H1 (cell line): ENCODE measurements at regions not wholly inside any gene's neighbourhood (a gene's known extent, or its start where the extent isn't known, plus 50 kb on each side); places are given as distances from the start of the nearest gene placed in this dataset.

Experiments
- CTCF ChIA-PET: fragments of 300-600 bp; sonication (Branson Sonifier 250); formaldehyde crosslinking; loops from one replicate; lab custom pipeline; 2021; ENCODE audit not compliant: partially characterized antibody; lab: Charles Lee
- POLR2A ChIA-PET: fragments of 300-600 bp; sonication (Branson Sonifier 250); formaldehyde crosslinking; loops from one replicate; lab custom pipeline; 2021; ENCODE audit warnings: inconsistent platforms; ENCODE audit not compliant: partially characterized antibody; lab: Charles Lee
- DNase-seq, 2 experiments: peaks; one replicate each; pipeline versions ENCODE4 v3.0.0 to v3.0.0-alpha.2; 2010 to 2022; ENCODE audit warnings: low spot score in 2 of 2, low read depth in 1 of 2, mixed read lengths in 1 of 2
- FAIRE-seq: peaks from 2 replicates; lab custom pipeline; 2011; peaks lifted over from hg19 to GRCh38; lab: Jason Lieb, UNC
- H2AFZ ChIP-seq: 2 replicates; pipeline ENCODE4 v1.8.1; 2012; ENCODE audit warnings: low read length, inconsistent platforms
- H2AK5ac ChIP-seq: 2 replicates; pipeline ENCODE4 v1.6.1; 2013; ENCODE audit warnings: low read depth, low read length
- H2BK120ac ChIP-seq: replicated peaks from 2 replicates; pipeline ENCODE3; 2013; ENCODE audit warnings: low read depth, low read length, inconsistent platforms
- H2BK12ac ChIP-seq: 2 replicates; pipeline ENCODE4 v1.6.1; 2013; ENCODE audit warnings: low read depth, low read length
- H2BK15ac ChIP-seq: 2 replicates; pipeline ENCODE4 v1.6.1; 2013; ENCODE audit warnings: low read length
- H2BK20ac ChIP-seq: 2 replicates; pipeline ENCODE4 v1.6.1; 2013; ENCODE audit warnings: low read length
- H2BK5ac ChIP-seq: 2 replicates; pipeline ENCODE4 v1.6.1; 2013; ENCODE audit warnings: low read depth, low read length
- H3K14ac ChIP-seq: 2 replicates; pipeline ENCODE4 v1.6.1; 2013; ENCODE audit warnings: inconsistent platforms; ENCODE audit not compliant: insufficient read length
- H3K18ac ChIP-seq: 2 replicates; pipeline ENCODE4 v1.6.1; 2013; ENCODE audit warnings: low read length; ENCODE audit errors: extremely low read depth
- H3K23ac ChIP-seq: 2 replicates; pipeline ENCODE4 v1.6.1; 2013; ENCODE audit warnings: inconsistent platforms; ENCODE audit not compliant: insufficient read length
- H3K23me2 ChIP-seq: 2 replicates; pipeline ENCODE4 v1.6.1; 2013; ENCODE audit warnings: low read depth, low read length
- H3K27ac ChIP-seq: 2 replicates; pipeline ENCODE4 v1.6.1; 2011; ENCODE audit warnings: low read depth, low read length, inconsistent platforms
- H3K27me3 ChIP-seq, 4 experiments: replicated peaks in 1 of 4; 1 replicate in 1 of 4; 2 replicates in 3 of 4; pipeline versions ENCODE4 v1.6.1 to v1.8.1; 2011 to 2013; ENCODE audit warnings: low read length in 3 of 4, mild to moderate bottlenecking in 3 of 4, inconsistent platforms in 2 of 4, mixed read lengths in 2 of 4, moderate library complexity in 1 of 4; ENCODE audit not compliant: control insufficient read depth in 3 of 4, insufficient read depth in 3 of 4; ENCODE audit errors: extremely low read depth in 1 of 4
- H3K36me3 ChIP-seq, 4 experiments: 2 replicates each; pipeline versions ENCODE4 v1.6.1 to v1.8.1; 2011 to 2013; ENCODE audit warnings: mild to moderate bottlenecking in 4 of 4, low read length in 3 of 4, moderate library complexity in 2 of 4, control low read depth in 1 of 4, inconsistent platforms in 1 of 4; ENCODE audit not compliant: insufficient read depth in 4 of 4, control insufficient read depth in 2 of 4
- H3K4ac ChIP-seq: replicated peaks from 2 replicates; pipeline ENCODE3; 2013; ENCODE audit warnings: low read length, low read depth, mixed read lengths, inconsistent platforms; ENCODE audit not compliant: insufficient read length
- H3K4me1 ChIP-seq, 4 experiments: replicated peaks in 1 of 4; 1 replicate in 1 of 4; 2 replicates in 3 of 4; pipeline versions ENCODE4 v1.6.1 to v1.8.1; 2011 to 2013; ENCODE audit warnings: low read length in 3 of 4, inconsistent platforms in 2 of 4, mixed read lengths in 1 of 4; ENCODE audit not compliant: insufficient read depth in 4 of 4, control insufficient read depth in 3 of 4
- H3K4me2 ChIP-seq, 2 experiments: 2 replicates each; pipeline versions ENCODE4 v1.6.1 to v1.8.1; 2011 to 2013; ENCODE audit warnings: low read depth in 2 of 2, low read length in 2 of 2, control low read depth in 1 of 2, inconsistent platforms in 1 of 2, mild to moderate bottlenecking in 1 of 2; ENCODE audit not compliant: insufficient read depth in 1 of 2
- H3K4me3 ChIP-seq, 4 experiments: fragments of 200-600, 300-600 bp in 1 of 4; sonication (generic), shearing (Covaris generic), sonication (Bioruptor Twin) in 1 of 4; 2 replicates each; pipeline versions ENCODE4 v1.5.1 to v1.8.1; 2011 to 2016; ENCODE audit warnings: low read length in 4 of 4, low read depth in 3 of 4, control low read depth in 2 of 4, inconsistent platforms in 2 of 4, mild to moderate bottlenecking in 2 of 4, mixed read lengths in 1 of 4, moderate library complexity in 1 of 4; ENCODE audit not compliant: insufficient read depth in 2 of 4; ENCODE audit errors: extremely low read depth in 1 of 4
- H3K56ac ChIP-seq: replicated peaks from 2 replicates; pipeline ENCODE3; 2013; ENCODE audit warnings: low read depth, mild to moderate bottlenecking, mixed read lengths, low read length, inconsistent platforms; ENCODE audit not compliant: insufficient read length
- H3K79me1 ChIP-seq: 2 replicates; pipeline ENCODE4 v1.6.1; 2013; ENCODE audit warnings: low read depth, low read length, control low read depth
- H3K79me2 ChIP-seq, 2 experiments: 2 replicates each; pipeline versions ENCODE4 v1.6.1 to v1.8.1; 2012 to 2013; ENCODE audit warnings: low read length in 2 of 2, mild to moderate bottlenecking in 2 of 2, inconsistent platforms in 1 of 2; ENCODE audit not compliant: insufficient read depth in 2 of 2, control insufficient read depth in 1 of 2
- H3K9ac ChIP-seq, 4 experiments: replicated peaks in 1 of 4; 1 replicate in 1 of 4; 2 replicates in 3 of 4; pipeline versions ENCODE4 v1.6.1 to v1.8.1; 2011 to 2013; ENCODE audit warnings: low read depth in 3 of 4, low read length in 3 of 4, control low read depth in 2 of 4, mild to moderate bottlenecking in 2 of 4, moderate library complexity in 2 of 4, inconsistent platforms in 1 of 4; ENCODE audit errors: extremely low read depth in 1 of 4
- H3K9me3 ChIP-seq, 2 experiments: 2 replicates each; pipeline versions ENCODE4 v1.6.1 to v1.8.1; 2012 to 2013; ENCODE audit warnings: mild to moderate bottlenecking in 2 of 2, moderate library complexity in 2 of 2, control low read depth in 1 of 2, inconsistent platforms in 1 of 2, low read depth in 1 of 2, low read length in 1 of 2, mixed read lengths in 1 of 2; ENCODE audit not compliant: insufficient read depth in 2 of 2
- H4K20me1 ChIP-seq, 2 experiments: replicated peaks in 1 of 2; 2 replicates each; pipeline versions ENCODE3 to v1.8.1; 2011 to 2013; ENCODE audit warnings: inconsistent platforms in 2 of 2, low read length in 2 of 2, mild to moderate bottlenecking in 1 of 2; ENCODE audit not compliant: insufficient read depth in 2 of 2, control insufficient read depth in 1 of 2
- H4K5ac ChIP-seq: 2 replicates; pipeline ENCODE4 v1.6.1; 2013; ENCODE audit warnings: low read length, low read depth, mixed read lengths, inconsistent platforms; ENCODE audit not compliant: insufficient read length
- H4K8ac ChIP-seq: 2 replicates; pipeline ENCODE4 v1.8.0; 2013; ENCODE audit warnings: mild to moderate bottlenecking, moderate library complexity, low read length, inconsistent platforms; ENCODE audit not compliant: insufficient read depth; ENCODE audit errors: extremely low read depth
- H4K91ac ChIP-seq: replicated peaks from 2 replicates; pipeline ENCODE3; 2013; ENCODE audit warnings: low read length, mixed read lengths, inconsistent platforms; ENCODE audit not compliant: insufficient read length
- BCL11A ChIP-seq, 2 experiments: IDR thresholded peaks; one replicate each; pipeline ENCODE4 v1.6.1; 2011; ENCODE audit warnings: low read depth in 2 of 2, low read length in 2 of 2, mild to moderate bottlenecking in 2 of 2
- CTCF ChIP-seq, 3 experiments: IDR thresholded peaks; 1 replicate in 2 of 3; 2 replicates in 1 of 3; pipeline versions ENCODE4 v1.5.1 to v1.6.1; 2011; ENCODE audit warnings: low read length in 3 of 3, mild to moderate bottlenecking in 3 of 3, inconsistent platforms in 2 of 3, low read depth in 1 of 3, moderate library complexity in 1 of 3; ENCODE audit not compliant: insufficient read depth in 1 of 3; ENCODE audit errors: control extremely low read depth in 1 of 3
- EZH2 ChIP-seq: fragments of 200-600 bp; sonication (generic); IDR thresholded peaks from 2 replicates; pipeline ENCODE4 v1.7.1; 2012; ENCODE audit warnings: low read depth, mild to moderate bottlenecking, moderate library complexity, low read length, inconsistent platforms; ENCODE audit not compliant: severe bottlenecking
- HDAC2 ChIP-seq, 2 experiments: fragments of 300-600 bp in 1 of 2; sonication (generic) in 1 of 2; IDR thresholded peaks; 2 replicates each; pipeline ENCODE4 v1.6.1; 2011 to 2012; ENCODE audit warnings: low read depth in 2 of 2, low read length in 2 of 2, mild to moderate bottlenecking in 2 of 2, moderate library complexity in 2 of 2, borderline replicate concordance in 1 of 2, inconsistent platforms in 1 of 2
- HDAC6 ChIP-seq: IDR thresholded peaks from one replicate; pipeline ENCODE4 v1.7.1; 2012; ENCODE audit warnings: low read depth, mild to moderate bottlenecking, inconsistent platforms, low read length, moderate library complexity
- JUND ChIP-seq: IDR thresholded peaks from 2 replicates; pipeline ENCODE4 v1.6.1; 2011; ENCODE audit warnings: mild to moderate bottlenecking, improper control_type of control experiment, low read length
- RFX5 ChIP-seq: IDR thresholded peaks from 2 replicates; pipeline ENCODE4 v1.6.1; 2011; ENCODE audit warnings: low read depth, low read length, improper control_type of control experiment, borderline replicate concordance
- SUZ12 ChIP-seq: fragments of 200-600 bp; sonication (generic); IDR thresholded peaks from 2 replicates; pipeline ENCODE4 v1.6.1; 2012; ENCODE audit warnings: mild to moderate bottlenecking, inconsistent platforms, low read length, moderate library complexity, mixed read lengths
- WGBS, 2 experiments: shearing (Covaris generic) in 1 of 2; methylation state at CpG; one replicate each; pipeline versions ENCODE4 v1.1.6 to v1.1.7; 2013 to 2015; ENCODE audit warnings: low lambda C conversion rate in 2 of 2, mixed read lengths in 2 of 2, inconsistent platforms in 1 of 2, low coverage in 1 of 2, missing lambda C conversion rate in 1 of 2; ENCODE audit not compliant: insufficient replicate concordance in 2 of 2, insufficient coverage in 1 of 2, insufficient read length in 1 of 2; ENCODE audit errors: extremely low coverage in 1 of 2, missing lambda C conversion rate in 1 of 2; 5-methylcytosine and 5-hydroxymethylcytosine counted together

GRCh38 chr6:48817333-48818051, 645.6 kb downstream of the MMUT start:
- H3K27me3 ChIP-seq, result no peaks in the 10 kb centered on the region
- no peak overlapping the region for H3K4me2 ChIP-seq
- H3K36me3 ChIP-seq, result no peaks in the 10 kb centered on the region
- no peaks in the 10 kb centered on the region for H3K23me2 ChIP-seq
- no peaks in the 10 kb centered on the region for H4K20me1 ChIP-seq
- H3K14ac ChIP-seq, result no peak overlapping the region
- no peak overlapping the region for H2BK12ac ChIP-seq
- no peaks in the 10 kb centered on the region for H3K79me2 ChIP-seq
- no peak overlapping the region for H2BK120ac ChIP-seq
- no peak overlapping the region for H3K27ac ChIP-seq
- no peak overlapping the region; a peak in 1 of 7 replicates for H3K9ac ChIP-seq
- H2AFZ ChIP-seq, result no peak overlapping the region
- no peak overlapping the region for H2BK20ac ChIP-seq
- H3K9me3 ChIP-seq, result no peaks in the 10 kb centered on the region
- no peak overlapping the region for H2BK15ac ChIP-seq
- WGBS, 2 experiments, result 96% methylated on average over 4 of the region's 4 CpGs; no CpG with 5 or more reads in 1 of the 2 experiments
- no peak overlapping the region for H3K18ac ChIP-seq
- no peak overlapping the region for H4K8ac ChIP-seq
- POLR2A ChIA-PET, result no interaction called here
- no peaks in the 10 kb centered on the region for H3K79me1 ChIP-seq
- H3K56ac ChIP-seq, result no peak overlapping the region
- no peak overlapping the region for H3K23ac ChIP-seq
- no peak overlapping the region for H4K91ac ChIP-seq
- TF ChIP-seq JUND (no peak), BCL11A (IDR thresholded peaks at IDR 0.05; ENCODE audit: low read depth in 2 of 2, low read length in 2 of 2) (no peak), EZH2 (no peak), HDAC2 (IDR thresholded peaks at IDR 0.05; ENCODE audit: borderline replicate concordance in 1 of 2, low read depth in 2 of 2, low read length in 2 of 2) (no peak), RFX5 (no peak), CTCF (IDR thresholded peaks at IDR 0.05; ENCODE audit: control extremely low read depth in 1 of 3, insufficient read depth in 1 of 3, low read depth in 1 of 3, low read length in 3 of 3) (no peak), HDAC6 (no peak), SUZ12 (no peak)
- no peaks in the 10 kb centered on the region for H3K4me1 ChIP-seq
- CTCF ChIA-PET, result interaction anchor here (0.8 kb wide), 1 partner anchor 593 kb away, joined by 3 read pairs; no protein-coding TSS in a partner anchor
- DNase-seq (no peak), FAIRE-seq (no peak)
- no peak overlapping the region for H2BK5ac ChIP-seq
- no peak overlapping the region for H3K4me3 ChIP-seq
- no peak overlapping the region for H3K4ac ChIP-seq
- H4K5ac ChIP-seq, result no peak overlapping the region
- H2AK5ac ChIP-seq, result no peak overlapping the region
